ENCODE measurements at regions not wholly inside any gene's neighbourhood (a gene's known extent, or its start where the extent isn't known, plus 50 kb on each side); places are given as distances from the start of the nearest gene placed in this dataset.
"Not testable (repeated sequence)": the region's sequence is repeated elsewhere in the genome, so short reads cannot be mapped to it uniquely, and the experiment has no call there.

- Histone ChIP-seq H3K9me3 (ENCODE audit: control insufficient read depth in 2 of 2, insufficient read depth in 1 of 2, low read depth in 1 of 2, low read length in 1 of 2) (peaks cover 0 to 2% of the 10 kb centered on the region in 2 donors), H3K36me3 (ENCODE audit: control insufficient read depth in 2 of 2, insufficient read depth in 2 of 2, low read length in 1 of 2) (no peaks in the 10 kb centered on the region), H3K27me3 (ENCODE audit: control insufficient read depth in 1 of 2, insufficient read depth in 2 of 2, low read length in 2 of 2) (no peaks in the 10 kb centered on the region), H3K27ac (ENCODE audit: low read depth in 2 of 2, low read length in 1 of 2) (no peak overlapping the region), H3K4me3 (ENCODE audit: low read depth in 1 of 2, low read length in 2 of 2) (no peak overlapping the region), H3K4me1 (ENCODE audit: control insufficient read depth in 2 of 2, insufficient read depth in 2 of 2, low read length in 1 of 2) (no peaks in the 10 kb centered on the region)
- WGBS, 2 donors = 93 to 96% methylated on average over 10 of the region's 10 CpGs
Measured at GRCh38 chr20:40954521-40955165, 74.0 kb upstream of the TOP1 start.

GRCh38 chr20:40955326-40955725 is 73.3 kb upstream of the TOP1 start:
- H3K27ac ChIP-seq (ENCODE audit: low read depth in 2 of 2, low read length in 1 of 2) = no peak overlapping the region
- H3K27me3 ChIP-seq (ENCODE audit: control insufficient read depth in 1 of 2, insufficient read depth in 2 of 2, low read length in 2 of 2) = no peaks in the 10 kb centered on the region
- H3K4me1 ChIP-seq (ENCODE audit: control insufficient read depth in 2 of 2, insufficient read depth in 2 of 2, low read length in 1 of 2) = no peaks in the 10 kb centered on the region
- H3K36me3 ChIP-seq (ENCODE audit: control insufficient read depth in 2 of 2, insufficient read depth in 2 of 2, low read length in 1 of 2) = no peaks in the 10 kb centered on the region
- peaks cover 0 to 2% of the 10 kb centered on the region in 2 donors for H3K9me3 ChIP-seq (ENCODE audit: control insufficient read depth in 2 of 2, insufficient read depth in 1 of 2, low read depth in 1 of 2, low read length in 1 of 2)
- H3K4me3 ChIP-seq (ENCODE audit: low read depth in 1 of 2, low read length in 2 of 2) = no peak overlapping the region
- WGBS, 2 donors = 86 to 98% methylated on average over 2 of the region's 2 CpGs

GRCh38 chr20:40955826-40956225 is 72.8 kb upstream of the TOP1 start:
- WGBS, 2 donors = 69 to 82% methylated on average over 8 of the region's 8 CpGs
- not testable (repeated sequence) for H3K4me3 ChIP-seq (ENCODE audit: low read depth in 1 of 2, low read length in 2 of 2); H3K4me1 ChIP-seq (ENCODE audit: control insufficient read depth in 2 of 2, insufficient read depth in 2 of 2, low read length in 1 of 2); H3K27ac ChIP-seq (ENCODE audit: low read depth in 2 of 2, low read length in 1 of 2); H3K27me3 ChIP-seq (ENCODE audit: control insufficient read depth in 1 of 2, insufficient read depth in 2 of 2, low read length in 2 of 2); H3K9me3 ChIP-seq (ENCODE audit: control insufficient read depth in 2 of 2, insufficient read depth in 1 of 2, low read depth in 1 of 2, low read length in 1 of 2); H3K36me3 ChIP-seq (ENCODE audit: control insufficient read depth in 2 of 2, insufficient read depth in 2 of 2, low read length in 1 of 2)

- H3K27me3 ChIP-seq (ENCODE audit: control insufficient read depth in 1 of 2, insufficient read depth in 2 of 2, low read length in 2 of 2) = no peaks in the 10 kb centered on the region
- no peak overlapping the region for H3K4me3 ChIP-seq (ENCODE audit: low read depth in 1 of 2, low read length in 2 of 2)
- H3K36me3 ChIP-seq (ENCODE audit: control insufficient read depth in 2 of 2, insufficient read depth in 2 of 2, low read length in 1 of 2) = no peaks in the 10 kb centered on the region
- 68 to 71% methylated on average over 15 of the region's 15 CpGs for WGBS, 2 donors
- H3K9me3 ChIP-seq (ENCODE audit: control insufficient read depth in 2 of 2, insufficient read depth in 1 of 2, low read depth in 1 of 2, low read length in 1 of 2) = peaks cover 0 to 2% of the 10 kb centered on the region in 2 donors
- no peaks in the 10 kb centered on the region for H3K4me1 ChIP-seq (ENCODE audit: control insufficient read depth in 2 of 2, insufficient read depth in 2 of 2, low read length in 1 of 2)
- H3K27ac ChIP-seq (ENCODE audit: low read depth in 2 of 2, low read length in 1 of 2) = no peak overlapping the region
Measured at GRCh38 chr20:40956542-40957264, 71.9 kb upstream of the TOP1 start.

GRCh38 chr20:40957265-40957760 is 71.3 kb upstream of the TOP1 start:
- no peak overlapping the region for H3K27ac ChIP-seq (ENCODE audit: low read depth in 2 of 2, low read length in 1 of 2)
- WGBS, 2 donors = 80 to 82% methylated on average over 6 of the region's 6 CpGs

GRCh38 chr20:40958598-40958997 is 70.0 kb upstream of the TOP1 start:
- H3K36me3 ChIP-seq (ENCODE audit: control insufficient read depth in 2 of 2, insufficient read depth in 2 of 2, low read length in 1 of 2) = no peaks in the 10 kb centered on the region
- no peak overlapping the region for H3K4me3 ChIP-seq (ENCODE audit: low read depth in 1 of 2, low read length in 2 of 2)
- H3K27ac ChIP-seq (ENCODE audit: low read depth in 2 of 2, low read length in 1 of 2) = no peak overlapping the region
- peaks cover 3% of the 10 kb centered on the region in 2 donors for H3K4me1 ChIP-seq (ENCODE audit: control insufficient read depth in 2 of 2, insufficient read depth in 2 of 2, low read length in 1 of 2)
- H3K27me3 ChIP-seq (ENCODE audit: control insufficient read depth in 1 of 2, insufficient read depth in 2 of 2, low read length in 2 of 2) = no peaks in the 10 kb centered on the region
- H3K9me3 ChIP-seq (ENCODE audit: control insufficient read depth in 2 of 2, insufficient read depth in 1 of 2, low read depth in 1 of 2, low read length in 1 of 2) = peaks cover 0 to 2% of the 10 kb centered on the region in 2 donors
- 53 to 61% methylated on average over 4 of the region's 4 CpGs for WGBS, 2 donors

More at GRCh38 chr20:40957265-40957760, 71.3 kb upstream of the TOP1 start:
- no peaks in the 10 kb centered on the region for H3K4me1 ChIP-seq (ENCODE audit: control insufficient read depth in 2 of 2, insufficient read depth in 2 of 2, low read length in 1 of 2)
- no peaks in the 10 kb centered on the region for H3K36me3 ChIP-seq (ENCODE audit: control insufficient read depth in 2 of 2, insufficient read depth in 2 of 2, low read length in 1 of 2)
- peaks cover 0 to 2% of the 10 kb centered on the region in 2 donors for H3K9me3 ChIP-seq (ENCODE audit: control insufficient read depth in 2 of 2, insufficient read depth in 1 of 2, low read depth in 1 of 2, low read length in 1 of 2)
- no peak overlapping the region for H3K4me3 ChIP-seq (ENCODE audit: low read depth in 1 of 2, low read length in 2 of 2)
- H3K27me3 ChIP-seq (ENCODE audit: control insufficient read depth in 1 of 2, insufficient read depth in 2 of 2, low read length in 2 of 2) = no peaks in the 10 kb centered on the region

- Histone ChIP-seq H3K4me1 (ENCODE audit: control insufficient read depth in 2 of 2, insufficient read depth in 2 of 2, low read length in 1 of 2) (peaks cover 3% of the 10 kb centered on the region in 2 donors), H3K27me3 (ENCODE audit: control insufficient read depth in 1 of 2, insufficient read depth in 2 of 2, low read length in 2 of 2) (no peaks in the 10 kb centered on the region), H3K4me3 (ENCODE audit: low read depth in 1 of 2, low read length in 2 of 2) (no peak overlapping the region), H3K9me3 (ENCODE audit: control insufficient read depth in 2 of 2, insufficient read depth in 1 of 2, low read depth in 1 of 2, low read length in 1 of 2) (no peaks in the 10 kb centered on the region), H3K27ac (ENCODE audit: low read depth in 2 of 2, low read length in 1 of 2) (no peak overlapping the region), H3K36me3 (ENCODE audit: control insufficient read depth in 2 of 2, insufficient read depth in 2 of 2, low read length in 1 of 2) (no peaks in the 10 kb centered on the region)
- WGBS, 2 donors = 72 to 79% methylated on average over 6 of the region's 6 CpGs
Measured at GRCh38 chr20:40959325-40960092, 69.1 kb upstream of the TOP1 start.

GRCh38 chr20:40960101-40960500 is 68.5 kb upstream of the TOP1 start:
- H3K36me3 ChIP-seq (ENCODE audit: control insufficient read depth in 2 of 2, insufficient read depth in 2 of 2, low read length in 1 of 2) = no peaks in the 10 kb centered on the region
- H3K27me3 ChIP-seq (ENCODE audit: control insufficient read depth in 1 of 2, insufficient read depth in 2 of 2, low read length in 2 of 2) = no peaks in the 10 kb centered on the region
- no peak overlapping the region for H3K27ac ChIP-seq (ENCODE audit: low read depth in 2 of 2, low read length in 1 of 2)
- no peak overlapping the region for H3K4me3 ChIP-seq (ENCODE audit: low read depth in 1 of 2, low read length in 2 of 2)
- H3K9me3 ChIP-seq (ENCODE audit: control insufficient read depth in 2 of 2, insufficient read depth in 1 of 2, low read depth in 1 of 2, low read length in 1 of 2) = no peaks in the 10 kb centered on the region
- 82 to 93% methylated on average over 4 of the region's 4 CpGs for WGBS, 2 donors
- H3K4me1 ChIP-seq (ENCODE audit: control insufficient read depth in 2 of 2, insufficient read depth in 2 of 2, low read length in 1 of 2) = peaks cover 3% of the 10 kb centered on the region in 2 donors

GRCh38 chr20:40960521-40960956 is 68.1 kb upstream of the TOP1 start:
- 76 to 79% methylated on average over 10 of the region's 10 CpGs for WGBS, 2 donors
- H3K36me3 ChIP-seq (ENCODE audit: control insufficient read depth in 2 of 2, insufficient read depth in 2 of 2, low read length in 1 of 2) = no peaks in the 10 kb centered on the region
- H3K4me3 ChIP-seq (ENCODE audit: low read depth in 1 of 2, low read length in 2 of 2) = no peak overlapping the region
- no peak overlapping the region for H3K27ac ChIP-seq (ENCODE audit: low read depth in 2 of 2, low read length in 1 of 2)
- no peaks in the 10 kb centered on the region for H3K9me3 ChIP-seq (ENCODE audit: control insufficient read depth in 2 of 2, insufficient read depth in 1 of 2, low read depth in 1 of 2, low read length in 1 of 2)
- H3K4me1 ChIP-seq (ENCODE audit: control insufficient read depth in 2 of 2, insufficient read depth in 2 of 2, low read length in 1 of 2) = peaks cover 3% of the 10 kb centered on the region in 2 donors
- no peaks in the 10 kb centered on the region for H3K27me3 ChIP-seq (ENCODE audit: control insufficient read depth in 1 of 2, insufficient read depth in 2 of 2, low read length in 2 of 2)
